Stimulated activated CD4-positive, alpha-beta T cell treated with anti-CD3 and anti-CD28 coated beads, Interleukin-12 subunit alpha, Interleukin-12 subunit beta, amount 100 ng/mL, for 4 hours (primary cell): ENCODE measurements at regions not wholly inside any gene's neighbourhood (a gene's known extent, or its start where the extent isn't known, plus 50 kb on each side); places are given as distances from the start of the nearest gene placed in this dataset.

Experiments
- DNase-seq: peaks from one replicate; pipeline ENCODE4 v3.0.0-alpha.2; 2020

GRCh38 chr14:71694591-71695530 lies 237.4 kb upstream of the RGS6 start:
- no peak for DNase-seq

- DNase-seq: no peak
Observed at GRCh38 chr14:71695611-71696350, 236.4 kb upstream of the RGS6 start.

GRCh38 chr14:71698027-71698426 lies 234.2 kb upstream of the RGS6 start:
- no peak for DNase-seq

GRCh38 chr14:71698673-71699072 lies 233.6 kb upstream of the RGS6 start:
- no peak for DNase-seq

- no peak for DNase-seq
Observed at GRCh38 chr14:71701990-71702389, 230.2 kb upstream of the RGS6 start.

GRCh38 chr14:71702786-71703185 lies 229.4 kb upstream of the RGS6 start:
- DNase-seq: no peak

- no peak for DNase-seq
Observed at GRCh38 chr14:71703477-71703876, 228.8 kb upstream of the RGS6 start.

GRCh38 chr14:71704210-71704609 lies 228.0 kb upstream of the RGS6 start:
- no peak for DNase-seq

GRCh38 chr14:71705460-71705859 lies 226.8 kb upstream of the RGS6 start:
- no peak for DNase-seq

GRCh38 chr14:71709076-71709475 lies 223.2 kb upstream of the RGS6 start:
- DNase-seq: no peak

GRCh38 chr14:71709987-71710386 lies 222.2 kb upstream of the RGS6 start:
- no peak for DNase-seq

GRCh38 chr14:71711125-71711524 lies 221.1 kb upstream of the RGS6 start:
- DNase-seq: no peak

- DNase-seq: no peak
Observed at GRCh38 chr14:71711619-71712018, 220.6 kb upstream of the RGS6 start.

- no peak for DNase-seq
Observed at GRCh38 chr14:71712478-71712877, 219.8 kb upstream of the RGS6 start.

- no peak for DNase-seq
Observed at GRCh38 chr14:71713016-71713415, 219.2 kb upstream of the RGS6 start.

- no peak for DNase-seq
Observed at GRCh38 chr14:71713451-71713850, 218.8 kb upstream of the RGS6 start.

GRCh38 chr14:71714225-71714624 lies 218.0 kb upstream of the RGS6 start:
- DNase-seq: no peak

GRCh38 chr14:71716041-71716772 lies 216.0 kb upstream of the RGS6 start:
- DNase-seq: no peak

GRCh38 chr14:71720978-71721624 lies 211.1 kb upstream of the RGS6 start:
- DNase-seq: no peak

GRCh38 chr14:71721791-71722190 lies 210.4 kb upstream of the RGS6 start:
- DNase-seq: no peak

GRCh38 chr14:71722885-71723284 lies 209.3 kb upstream of the RGS6 start:
- DNase-seq: no peak

GRCh38 chr14:71725922-71726579 lies 206.2 kb upstream of the RGS6 start:
- no peak for DNase-seq
